Activated B cell treated with CpG ODN at 0.5 μM for 24 hours (primary cell): ENCODE measurements at regions not wholly inside any gene's neighbourhood (a gene's known extent, or its start where the extent isn't known, plus 50 kb on each side); places are given as distances from the start of the nearest gene placed in this dataset.

Experiments used
- ATAC-seq: fragments of 200-7000 bp; cut with Tn5 transposase; one replicate; pipeline ENCODE4 v1.10.0; 2021; ENCODE audit warnings: low read depth, mild to moderate bottlenecking, moderate library complexity
- CTCF ChIA-PET: fragments of 350-600 bp; sonication (Branson Sonifier 250); formaldehyde crosslinking; loops from one replicate; lab custom pipeline; 2021; ENCODE audit warnings: antibody characterized with exemption; lab: Charles Lee
- POLR2A ChIA-PET: fragments of 350-600 bp; sonication (Branson Sonifier 250); formaldehyde crosslinking; loops from one replicate; lab custom pipeline; 2021; ENCODE audit warnings: antibody characterized with exemption; lab: Charles Lee
- DNase-seq: peaks from one replicate; pipeline ENCODE4 v3.0.0; 2022
- H3K27ac Mint-ChIP-seq: one replicate; pipeline ENCODE4 v1.8.0; 2020; ENCODE audit warnings: mixed read lengths
- H3K27me3 Mint-ChIP-seq: one replicate; pipeline ENCODE4 v1.8.0; 2021; ENCODE audit warnings: mixed read lengths
- H3K36me3 Mint-ChIP-seq: one replicate; pipeline ENCODE4 v1.8.0; 2021; ENCODE audit warnings: low read depth, mixed read lengths
- H3K4me1 Mint-ChIP-seq: one replicate; pipeline ENCODE4 v1.8.0; 2021; ENCODE audit warnings: mixed read lengths
- H3K4me3 Mint-ChIP-seq: one replicate; pipeline ENCODE4 v1.8.0; 2020; ENCODE audit warnings: mild to moderate bottlenecking, mixed read lengths
- H3K9me3 Mint-ChIP-seq: one replicate; pipeline ENCODE4 v1.8.0; 2020; ENCODE audit warnings: mixed read lengths
- intact Hi-C: fragments of 100-400 bp; cut with micrococcal nuclease; formaldehyde crosslinking; loops from one replicate; pipeline ENCODE4 v1.15.1; 2024
- TF ChIP-seq, protein P1 (sequence below): fragments of 200-600 bp; IDR thresholded peaks from one replicate; pipeline ENCODE4 v1.8.0; 2022; ENCODE audit warnings: antibody characterized with exemption, mild to moderate bottlenecking

DNA sequence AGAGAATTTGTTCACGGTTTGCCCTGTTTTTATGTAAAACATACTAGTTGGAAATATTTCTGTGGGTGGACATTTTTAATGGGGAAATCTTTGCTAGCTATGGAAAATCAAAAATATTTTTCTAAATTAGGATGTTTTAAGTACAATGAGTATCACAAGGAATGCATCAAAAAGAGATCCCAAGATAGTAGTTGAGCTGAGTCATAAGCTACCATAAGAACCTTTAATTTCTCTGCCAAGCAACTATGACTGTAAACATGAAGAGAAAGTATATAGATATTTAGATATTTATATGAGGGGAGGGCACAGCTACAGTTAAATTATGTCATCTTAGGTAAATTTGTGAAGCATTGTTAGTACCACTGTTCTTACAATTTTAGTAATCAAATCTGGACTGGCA is 646.2 kb downstream of the XIRP2 start:
- ATAC-seq: no peak
- POLR2A ChIA-PET: no interaction called here
- Mint-ChIP-seq H3K36me3 (no peaks in the 10 kb centered on the region), H3K4me1 (no peaks in the 10 kb centered on the region), H3K4me3 (no peak overlapping the region), H3K27me3 (no peaks in the 10 kb centered on the region), H3K9me3 (no peaks in the 10 kb centered on the region), H3K27ac (no peak overlapping the region)
- DNase-seq: no peak
- TF ChIP-seq, protein P1, sequence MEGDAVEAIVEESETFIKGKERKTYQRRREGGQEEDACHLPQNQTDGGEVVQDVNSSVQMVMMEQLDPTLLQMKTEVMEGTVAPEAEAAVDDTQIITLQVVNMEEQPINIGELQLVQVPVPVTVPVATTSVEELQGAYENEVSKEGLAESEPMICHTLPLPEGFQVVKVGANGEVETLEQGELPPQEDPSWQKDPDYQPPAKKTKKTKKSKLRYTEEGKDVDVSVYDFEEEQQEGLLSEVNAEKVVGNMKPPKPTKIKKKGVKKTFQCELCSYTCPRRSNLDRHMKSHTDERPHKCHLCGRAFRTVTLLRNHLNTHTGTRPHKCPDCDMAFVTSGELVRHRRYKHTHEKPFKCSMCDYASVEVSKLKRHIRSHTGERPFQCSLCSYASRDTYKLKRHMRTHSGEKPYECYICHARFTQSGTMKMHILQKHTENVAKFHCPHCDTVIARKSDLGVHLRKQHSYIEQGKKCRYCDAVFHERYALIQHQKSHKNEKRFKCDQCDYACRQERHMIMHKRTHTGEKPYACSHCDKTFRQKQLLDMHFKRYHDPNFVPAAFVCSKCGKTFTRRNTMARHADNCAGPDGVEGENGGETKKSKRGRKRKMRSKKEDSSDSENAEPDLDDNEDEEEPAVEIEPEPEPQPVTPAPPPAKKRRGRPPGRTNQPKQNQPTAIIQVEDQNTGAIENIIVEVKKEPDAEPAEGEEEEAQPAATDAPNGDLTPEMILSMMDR: no peak
- CTCF ChIA-PET: no interaction called here
- intact Hi-C loops: no loop called here

DNA sequence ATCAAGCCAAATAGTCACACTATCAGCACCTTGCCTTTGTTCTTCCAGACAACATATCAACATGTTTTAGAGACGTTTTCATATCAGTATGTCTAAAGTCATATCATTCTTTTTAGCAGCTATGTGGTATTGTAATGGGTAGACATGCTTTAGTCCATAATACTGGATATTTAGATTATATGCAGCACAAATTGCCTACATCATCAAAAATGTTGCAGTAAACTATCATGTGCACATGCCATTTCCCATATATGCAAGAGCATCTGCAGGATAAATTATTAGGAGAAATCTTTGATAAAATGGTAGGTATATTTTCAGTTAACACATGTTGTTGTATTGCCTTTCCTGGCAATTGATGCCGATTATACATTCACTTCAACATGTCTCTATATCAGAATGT is 636.5 kb downstream of the XIRP2 start:
- H3K27ac Mint-ChIP-seq: no peak overlapping the region
- TF ChIP-seq, protein P1: no peak
- ChIA-PET POLR2A (no interaction called here), CTCF (no interaction called here)
- no peaks in the 10 kb centered on the region for H3K4me1 Mint-ChIP-seq
- no peak overlapping the region for H3K4me3 Mint-ChIP-seq
- no peaks in the 10 kb centered on the region for H3K27me3 Mint-ChIP-seq
- intact Hi-C loops: no loop called here
- H3K36me3 Mint-ChIP-seq: no peaks in the 10 kb centered on the region
- DNase-seq (no peak), ATAC-seq (no peak)
- H3K9me3 Mint-ChIP-seq: no peaks in the 10 kb centered on the region

DNA sequence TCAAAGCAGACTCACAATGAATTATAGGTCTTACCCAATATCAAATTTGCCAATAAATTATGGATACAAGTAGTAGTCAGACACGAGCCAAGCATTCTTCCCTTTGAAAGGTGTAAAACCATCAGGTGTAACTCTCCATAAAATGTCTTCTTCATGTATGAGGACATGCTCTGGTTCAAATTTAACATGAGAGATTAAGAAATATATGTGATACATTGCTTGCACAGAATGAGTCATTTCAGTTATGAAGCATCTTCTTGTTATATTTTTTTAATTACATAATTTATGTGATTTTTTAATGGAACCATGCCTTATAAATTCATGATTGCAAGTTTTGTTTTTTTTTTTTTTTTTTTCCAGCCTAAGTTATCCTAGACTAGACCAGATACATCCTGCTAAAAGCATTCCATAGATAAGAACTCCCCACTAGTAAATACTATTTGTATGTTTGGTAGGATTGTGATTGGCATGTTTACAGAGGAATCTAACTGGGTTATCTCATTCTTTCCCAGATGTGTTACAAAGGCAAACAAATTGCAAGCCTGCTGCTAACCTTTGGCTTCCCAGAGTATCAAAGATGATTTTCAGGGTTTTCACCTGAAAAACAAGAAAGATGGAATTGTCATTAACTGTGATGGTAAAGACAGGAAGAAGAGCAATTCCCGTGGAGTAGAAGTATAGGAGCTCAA is 621.9 kb downstream of the XIRP2 start:
- TF ChIP-seq, protein P1: no peak
- CTCF ChIA-PET: no interaction called here
- POLR2A ChIA-PET: no interaction called here
- Mint-ChIP-seq H3K27me3 (no peaks in the 10 kb centered on the region), H3K36me3 (no peaks in the 10 kb centered on the region), H3K9me3 (no peaks in the 10 kb centered on the region), H3K4me1 (no peaks in the 10 kb centered on the region), H3K27ac (no peak overlapping the region), H3K4me3 (no peak overlapping the region)
- intact Hi-C loops: no loop called here
- ATAC-seq (no peak), DNase-seq (no peak)

- H3K36me3 Mint-ChIP-seq: no peaks in the 10 kb centered on the region
- H3K27me3 Mint-ChIP-seq: no peaks in the 10 kb centered on the region
- H3K4me3 Mint-ChIP-seq: no peak overlapping the region
- ChIA-PET POLR2A (no interaction called here), CTCF (no interaction called here)
- intact Hi-C loops: no loop called here
- no peaks in the 10 kb centered on the region for H3K9me3 Mint-ChIP-seq
- DNase-seq (no peak), ATAC-seq (no peak)
- no peaks in the 10 kb centered on the region for H3K4me1 Mint-ChIP-seq
- TF ChIP-seq, protein P1: no peak
- H3K27ac Mint-ChIP-seq: no peak overlapping the region
These were observed 621.3 kb downstream of the XIRP2 start for GRCh38 chr2:167509586-167509985.

DNA sequence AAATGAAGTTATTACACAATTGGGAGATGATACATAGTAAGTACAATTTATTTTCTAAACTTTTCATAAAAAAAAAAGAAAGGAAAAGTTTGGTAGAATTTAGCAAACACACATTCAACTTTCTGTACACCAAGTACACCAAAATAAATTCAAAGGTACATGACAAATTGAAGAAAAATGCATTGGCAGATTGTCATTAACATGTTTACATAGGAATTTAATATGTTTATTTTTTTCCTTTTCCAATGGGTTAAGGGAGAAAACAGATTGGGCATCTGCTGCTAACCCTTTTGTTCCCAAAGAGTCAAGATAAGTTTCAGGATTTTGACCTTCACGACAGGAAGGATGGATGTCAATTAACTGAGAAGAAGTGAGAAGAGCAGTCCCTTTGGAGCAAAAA is 620.4 kb downstream of the XIRP2 start:
- ATAC-seq: no peak
- H3K27ac Mint-ChIP-seq: no peak overlapping the region
- H3K9me3 Mint-ChIP-seq: no peaks in the 10 kb centered on the region
- no peak overlapping the region for H3K4me3 Mint-ChIP-seq
- TF ChIP-seq, protein P1: no peak
- no peaks in the 10 kb centered on the region for H3K4me1 Mint-ChIP-seq
- H3K27me3 Mint-ChIP-seq: no peaks in the 10 kb centered on the region
- no peaks in the 10 kb centered on the region for H3K36me3 Mint-ChIP-seq
- ChIA-PET CTCF (no interaction called here), POLR2A (no interaction called here)
- intact Hi-C loops: no loop called here
- DNase-seq: no peak
